H1 (cell line): ENCODE measurements at regions not wholly inside any gene's neighbourhood (a gene's known extent, or its start where the extent isn't known, plus 50 kb on each side); places are given as distances from the start of the nearest gene placed in this dataset.

Experiments
- CTCF ChIA-PET: fragments of 300-600 bp; sonication (Branson Sonifier 250); formaldehyde crosslinking; loops from one replicate; lab custom pipeline; 2021; ENCODE audit not compliant: partially characterized antibody; lab: Charles Lee
- POLR2A ChIA-PET: fragments of 300-600 bp; sonication (Branson Sonifier 250); formaldehyde crosslinking; loops from one replicate; lab custom pipeline; 2021; ENCODE audit warnings: inconsistent platforms; ENCODE audit not compliant: partially characterized antibody; lab: Charles Lee
- DNase-seq, 2 experiments: peaks; one replicate each; pipeline versions ENCODE4 v3.0.0 to v3.0.0-alpha.2; 2010 to 2022; ENCODE audit warnings: low spot score in 2 of 2, low read depth in 1 of 2, mixed read lengths in 1 of 2
- FAIRE-seq: peaks from 2 replicates; lab custom pipeline; 2011; peaks lifted over from hg19 to GRCh38; lab: Jason Lieb, UNC
- H2AFZ ChIP-seq: 2 replicates; pipeline ENCODE4 v1.8.1; 2012; ENCODE audit warnings: low read length, inconsistent platforms
- H2AK5ac ChIP-seq: 2 replicates; pipeline ENCODE4 v1.6.1; 2013; ENCODE audit warnings: low read depth, low read length
- H2BK120ac ChIP-seq: replicated peaks from 2 replicates; pipeline ENCODE3; 2013; ENCODE audit warnings: low read depth, low read length, inconsistent platforms
- H2BK12ac ChIP-seq: 2 replicates; pipeline ENCODE4 v1.6.1; 2013; ENCODE audit warnings: low read depth, low read length
- H2BK15ac ChIP-seq: 2 replicates; pipeline ENCODE4 v1.6.1; 2013; ENCODE audit warnings: low read length
- H2BK20ac ChIP-seq: 2 replicates; pipeline ENCODE4 v1.6.1; 2013; ENCODE audit warnings: low read length
- H2BK5ac ChIP-seq: 2 replicates; pipeline ENCODE4 v1.6.1; 2013; ENCODE audit warnings: low read depth, low read length
- H3K14ac ChIP-seq: 2 replicates; pipeline ENCODE4 v1.6.1; 2013; ENCODE audit warnings: inconsistent platforms; ENCODE audit not compliant: insufficient read length
- H3K18ac ChIP-seq: 2 replicates; pipeline ENCODE4 v1.6.1; 2013; ENCODE audit warnings: low read length; ENCODE audit errors: extremely low read depth
- H3K23ac ChIP-seq: 2 replicates; pipeline ENCODE4 v1.6.1; 2013; ENCODE audit warnings: inconsistent platforms; ENCODE audit not compliant: insufficient read length
- H3K23me2 ChIP-seq: 2 replicates; pipeline ENCODE4 v1.6.1; 2013; ENCODE audit warnings: low read depth, low read length
- H3K27ac ChIP-seq: 2 replicates; pipeline ENCODE4 v1.6.1; 2011; ENCODE audit warnings: low read depth, low read length, inconsistent platforms
- H3K27me3 ChIP-seq, 4 experiments: replicated peaks in 1 of 4; 1 replicate in 1 of 4; 2 replicates in 3 of 4; pipeline versions ENCODE4 v1.6.1 to v1.8.1; 2011 to 2013; ENCODE audit warnings: low read length in 3 of 4, mild to moderate bottlenecking in 3 of 4, inconsistent platforms in 2 of 4, mixed read lengths in 2 of 4, moderate library complexity in 1 of 4; ENCODE audit not compliant: control insufficient read depth in 3 of 4, insufficient read depth in 3 of 4; ENCODE audit errors: extremely low read depth in 1 of 4
- H3K36me3 ChIP-seq, 4 experiments: 2 replicates each; pipeline versions ENCODE4 v1.6.1 to v1.8.1; 2011 to 2013; ENCODE audit warnings: mild to moderate bottlenecking in 4 of 4, low read length in 3 of 4, moderate library complexity in 2 of 4, control low read depth in 1 of 4, inconsistent platforms in 1 of 4; ENCODE audit not compliant: insufficient read depth in 4 of 4, control insufficient read depth in 2 of 4
- H3K4ac ChIP-seq: replicated peaks from 2 replicates; pipeline ENCODE3; 2013; ENCODE audit warnings: low read length, low read depth, mixed read lengths, inconsistent platforms; ENCODE audit not compliant: insufficient read length
- H3K4me1 ChIP-seq, 4 experiments: replicated peaks in 1 of 4; 1 replicate in 1 of 4; 2 replicates in 3 of 4; pipeline versions ENCODE4 v1.6.1 to v1.8.1; 2011 to 2013; ENCODE audit warnings: low read length in 3 of 4, inconsistent platforms in 2 of 4, mixed read lengths in 1 of 4; ENCODE audit not compliant: insufficient read depth in 4 of 4, control insufficient read depth in 3 of 4
- H3K4me2 ChIP-seq, 2 experiments: 2 replicates each; pipeline versions ENCODE4 v1.6.1 to v1.8.1; 2011 to 2013; ENCODE audit warnings: low read depth in 2 of 2, low read length in 2 of 2, control low read depth in 1 of 2, inconsistent platforms in 1 of 2, mild to moderate bottlenecking in 1 of 2; ENCODE audit not compliant: insufficient read depth in 1 of 2
- H3K4me3 ChIP-seq, 4 experiments: fragments of 200-600, 300-600 bp in 1 of 4; sonication (generic), shearing (Covaris generic), sonication (Bioruptor Twin) in 1 of 4; 2 replicates each; pipeline versions ENCODE4 v1.5.1 to v1.8.1; 2011 to 2016; ENCODE audit warnings: low read length in 4 of 4, low read depth in 3 of 4, control low read depth in 2 of 4, inconsistent platforms in 2 of 4, mild to moderate bottlenecking in 2 of 4, mixed read lengths in 1 of 4, moderate library complexity in 1 of 4; ENCODE audit not compliant: insufficient read depth in 2 of 4; ENCODE audit errors: extremely low read depth in 1 of 4
- H3K56ac ChIP-seq: replicated peaks from 2 replicates; pipeline ENCODE3; 2013; ENCODE audit warnings: low read depth, mild to moderate bottlenecking, mixed read lengths, low read length, inconsistent platforms; ENCODE audit not compliant: insufficient read length
- H3K79me1 ChIP-seq: 2 replicates; pipeline ENCODE4 v1.6.1; 2013; ENCODE audit warnings: low read depth, low read length, control low read depth
- H3K79me2 ChIP-seq, 2 experiments: 2 replicates each; pipeline versions ENCODE4 v1.6.1 to v1.8.1; 2012 to 2013; ENCODE audit warnings: low read length in 2 of 2, mild to moderate bottlenecking in 2 of 2, inconsistent platforms in 1 of 2; ENCODE audit not compliant: insufficient read depth in 2 of 2, control insufficient read depth in 1 of 2
- H3K9ac ChIP-seq, 4 experiments: replicated peaks in 1 of 4; 1 replicate in 1 of 4; 2 replicates in 3 of 4; pipeline versions ENCODE4 v1.6.1 to v1.8.1; 2011 to 2013; ENCODE audit warnings: low read depth in 3 of 4, low read length in 3 of 4, control low read depth in 2 of 4, mild to moderate bottlenecking in 2 of 4, moderate library complexity in 2 of 4, inconsistent platforms in 1 of 4; ENCODE audit errors: extremely low read depth in 1 of 4
- H3K9me3 ChIP-seq, 2 experiments: 2 replicates each; pipeline versions ENCODE4 v1.6.1 to v1.8.1; 2012 to 2013; ENCODE audit warnings: mild to moderate bottlenecking in 2 of 2, moderate library complexity in 2 of 2, control low read depth in 1 of 2, inconsistent platforms in 1 of 2, low read depth in 1 of 2, low read length in 1 of 2, mixed read lengths in 1 of 2; ENCODE audit not compliant: insufficient read depth in 2 of 2
- H4K20me1 ChIP-seq, 2 experiments: replicated peaks in 1 of 2; 2 replicates each; pipeline versions ENCODE3 to v1.8.1; 2011 to 2013; ENCODE audit warnings: inconsistent platforms in 2 of 2, low read length in 2 of 2, mild to moderate bottlenecking in 1 of 2; ENCODE audit not compliant: insufficient read depth in 2 of 2, control insufficient read depth in 1 of 2
- H4K5ac ChIP-seq: 2 replicates; pipeline ENCODE4 v1.6.1; 2013; ENCODE audit warnings: low read length, low read depth, mixed read lengths, inconsistent platforms; ENCODE audit not compliant: insufficient read length
- H4K8ac ChIP-seq: 2 replicates; pipeline ENCODE4 v1.8.0; 2013; ENCODE audit warnings: mild to moderate bottlenecking, moderate library complexity, low read length, inconsistent platforms; ENCODE audit not compliant: insufficient read depth; ENCODE audit errors: extremely low read depth
- H4K91ac ChIP-seq: replicated peaks from 2 replicates; pipeline ENCODE3; 2013; ENCODE audit warnings: low read length, mixed read lengths, inconsistent platforms; ENCODE audit not compliant: insufficient read length
- BRCA1 ChIP-seq: IDR thresholded peaks from 2 replicates; pipeline ENCODE4 v1.6.1; 2012; ENCODE audit warnings: low read depth, low read length, improper control_type of control experiment
- CBX5 ChIP-seq: fragments of 300-800, 300-1000 bp; sonication (generic); IDR thresholded peaks from 2 replicates; pipeline ENCODE4 v1.7.1; 2016; ENCODE audit warnings: antibody characterized with exemption, low read length, low read depth
- CEBPB ChIP-seq: IDR thresholded peaks from 2 replicates; pipeline ENCODE4 v1.6.1; 2012; ENCODE audit warnings: low read depth, low read length
- CHD2 ChIP-seq: IDR thresholded peaks from 2 replicates; pipeline ENCODE4 v1.6.1; 2012; ENCODE audit warnings: low read length, improper control_type of control experiment
- GTF2F1 ChIP-seq: IDR thresholded peaks from 2 replicates; pipeline ENCODE4 v1.6.1; 2012; ENCODE audit warnings: low read depth, low read length, improper control_type of control experiment, borderline replicate concordance
- KDM4A ChIP-seq: IDR thresholded peaks from one replicate; pipeline ENCODE4 v1.7.1; 2012; ENCODE audit warnings: low read depth, mild to moderate bottlenecking, moderate library complexity, low read length, inconsistent platforms; ENCODE audit not compliant: severe bottlenecking
- KDM5A ChIP-seq: fragments of 200-600 bp; IDR thresholded peaks from 2 replicates; pipeline ENCODE4 v1.7.1; 2012; ENCODE audit warnings: mild to moderate bottlenecking, low read length, inconsistent platforms, mixed read lengths
- PHF8 ChIP-seq: fragments of 200-600 bp; sonication (generic); conservative IDR thresholded peaks from 2 replicates; pipeline ENCODE4 v1.7.1; 2012; ENCODE audit warnings: low read depth, mild to moderate bottlenecking, inconsistent platforms, low read length, moderate library complexity
- POLR2AphosphoS5 ChIP-seq: IDR thresholded peaks from 2 replicates; pipeline ENCODE4 v1.6.1; 2011; ENCODE audit warnings: low read depth, low read length
- RFX5 ChIP-seq: IDR thresholded peaks from 2 replicates; pipeline ENCODE4 v1.6.1; 2011; ENCODE audit warnings: low read depth, low read length, improper control_type of control experiment, borderline replicate concordance
- SP4 ChIP-seq: IDR thresholded peaks from 2 replicates; pipeline ENCODE4 v1.6.1; 2012; ENCODE audit warnings: low read length, inconsistent platforms
- TCF12 ChIP-seq: IDR thresholded peaks from 2 replicates; pipeline ENCODE4 v1.6.1; 2011; ENCODE audit warnings: low read depth, mild to moderate bottlenecking, low read length

DNA sequence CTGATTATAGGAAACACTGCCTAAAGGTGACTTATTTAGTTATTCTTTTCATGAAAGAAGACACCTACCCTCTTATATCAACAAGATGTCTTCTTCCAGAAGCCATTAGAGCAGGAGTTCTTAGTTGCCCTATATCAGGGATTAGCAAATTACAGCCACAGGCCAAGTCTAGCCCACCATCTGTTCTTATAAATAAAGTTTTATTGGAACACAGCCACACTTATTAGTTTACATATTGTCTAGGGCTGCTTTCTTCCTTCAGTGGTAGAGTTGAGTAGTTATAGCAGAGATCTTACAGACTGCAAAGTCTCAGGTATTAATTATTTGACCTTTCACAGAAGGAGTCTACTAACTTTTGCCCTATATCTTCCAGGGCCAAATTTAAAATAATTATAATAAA is 157.2 kb upstream of the NOCT start:
- no peak overlapping the region for H2AFZ ChIP-seq
- no peak overlapping the region for H3K18ac ChIP-seq
- POLR2A ChIA-PET, result no interaction called here
- H3K4me1 ChIP-seq, result no peaks in the 10 kb centered on the region
- no peak overlapping the region for H2BK5ac ChIP-seq
- H4K8ac ChIP-seq, result no peak overlapping the region
- H3K23ac ChIP-seq, result no peak overlapping the region
- no peak overlapping the region for H3K14ac ChIP-seq
- no peaks in the 10 kb centered on the region for H3K36me3 ChIP-seq
- no peak overlapping the region for H4K5ac ChIP-seq
- no peaks in the 10 kb centered on the region for H4K20me1 ChIP-seq
- H3K79me1 ChIP-seq, result no peaks in the 10 kb centered on the region
- DNase-seq (no peak), FAIRE-seq (no peak)
- no peak overlapping the region for H3K56ac ChIP-seq
- no peaks in the 10 kb centered on the region for H3K79me2 ChIP-seq
- H3K4me2 ChIP-seq, result no peak overlapping the region
- CTCF ChIA-PET, result no interaction called here
- H3K27me3 ChIP-seq, result no peaks in the 10 kb centered on the region
- H2BK15ac ChIP-seq, result no peak overlapping the region
- no peak overlapping the region for H2BK120ac ChIP-seq
- no peak overlapping the region for H2BK12ac ChIP-seq
- no peak overlapping the region for H3K27ac ChIP-seq
- no peak overlapping the region for H2AK5ac ChIP-seq
- no peak overlapping the region for H4K91ac ChIP-seq
- H3K9ac ChIP-seq, result no peak overlapping the region
- TF ChIP-seq POLR2AphosphoS5, result no peak
- no peak for TF ChIP-seq CEBPB
- no peak for TF ChIP-seq KDM4A
- no peak for TF ChIP-seq CHD2
- TF ChIP-seq SP4, result no peak
- no peak for TF ChIP-seq KDM5A
- no peak for TF ChIP-seq RFX5
- no peak for TF ChIP-seq GTF2F1
- no peak for TF ChIP-seq PHF8
- no peak for TF ChIP-seq BRCA1
- no peak for TF ChIP-seq CBX5
- TF ChIP-seq TCF12, result no peak
- no peaks in the 10 kb centered on the region for H3K23me2 ChIP-seq
- H3K4me3 ChIP-seq, result no peak overlapping the region
- H2BK20ac ChIP-seq, result no peak overlapping the region
- no peak overlapping the region for H3K4ac ChIP-seq
- H3K9me3 ChIP-seq, result peaks cover 0 to 4% of the 10 kb centered on the region in 2 experiments; a peak in 1 of 4 replicates
